ENCODE measurements at regions not wholly inside any gene's neighbourhood (a gene's known extent, or its start where the extent isn't known, plus 50 kb on each side); places are given as distances from the start of the nearest gene placed in this dataset.
"Not testable (repeated sequence)": the region's sequence is repeated elsewhere in the genome, so short reads cannot be mapped to it uniquely, and the experiment has no call there.

GRCh38 chr6:91082311-91082832 lies 495.5 kb upstream of the MAP3K7 start:
- no peak for DNase-seq

GRCh38 chr6:91081452-91082067 lies 494.7 kb upstream of the MAP3K7 start:
- DNase-seq, result peak; percentile 57 to 72

- no peak for DNase-seq
Measured at GRCh38 chr6:91080871-91081270, 494.0 kb upstream of the MAP3K7 start.

GRCh38 chr6:91079969-91080368 lies 493.1 kb upstream of the MAP3K7 start:
- DNase-seq, result peak in 1 of 2 experiments; percentile 2

- no peak for DNase-seq
Measured at GRCh38 chr6:91075244-91075976, 488.5 kb upstream of the MAP3K7 start.

GRCh38 chr6:91063362-91063761 lies 476.5 kb upstream of the MAP3K7 start:
- no peak for DNase-seq

GRCh38 chr6:91057689-91058088 lies 470.8 kb upstream of the MAP3K7 start:
- no peak for DNase-seq

- DNase-seq, result no peak
Measured at GRCh38 chr6:91055959-91056358, 469.1 kb upstream of the MAP3K7 start.

GRCh38 chr6:91052473-91053450 lies 465.9 kb upstream of the MAP3K7 start:
- not testable (repeated sequence) for DNase-seq

- DNase-seq, result peak in 1 of 2 experiments; percentile 23
Measured at GRCh38 chr6:91045161-91045560, 458.3 kb upstream of the MAP3K7 start.

GRCh38 chr6:91043751-91044150 lies 456.9 kb upstream of the MAP3K7 start:
- DNase-seq, result no peak

- no peak for DNase-seq
Measured at GRCh38 chr6:91042656-91043055, 455.8 kb upstream of the MAP3K7 start.

- no peak for DNase-seq
Measured at GRCh38 chr6:91033964-91034363, 447.1 kb upstream of the MAP3K7 start.

- no peak for DNase-seq
Measured at GRCh38 chr6:91031581-91031980, 444.7 kb upstream of the MAP3K7 start.

- DNase-seq, result peak; percentile 76 to 83
Measured at GRCh38 chr6:91029211-91029610, 442.3 kb upstream of the MAP3K7 start.

GRCh38 chr6:91023529-91023928 lies 436.7 kb upstream of the MAP3K7 start:
- no peak for DNase-seq

GRCh38 chr6:91020744-91021143 lies 433.9 kb upstream of the MAP3K7 start:
- no peak for DNase-seq

GRCh38 chr6:91018586-91018985 lies 431.7 kb upstream of the MAP3K7 start:
- no peak for DNase-seq

- DNase-seq, result no peak
Measured at GRCh38 chr6:91013511-91013910, 426.6 kb upstream of the MAP3K7 start.

GRCh38 chr6:90997076-90997475 lies 410.2 kb upstream of the MAP3K7 start:
- no peak for DNase-seq

- DNase-seq, result no peak
Measured at GRCh38 chr6:90993770-90994169, 406.9 kb upstream of the MAP3K7 start.

- no peak for DNase-seq
Measured at GRCh38 chr6:90989763-90990162, 402.9 kb upstream of the MAP3K7 start.

- DNase-seq, result no peak
Measured at GRCh38 chr6:90984066-90984465, 397.2 kb upstream of the MAP3K7 start.
